ENCODE measurements at regions not wholly inside any gene's neighbourhood (a gene's known extent, or its start where the extent isn't known, plus 50 kb on each side); places are given as distances from the start of the nearest gene placed in this dataset.

GRCh38 chr5:77851176-77852067 lies 75.3 kb upstream of the TBCA start:
- no peaks in the 10 kb centered on the region for H3K27me3 ChIP-seq (ENCODE audit: low read length)
- H3K36me3 ChIP-seq (ENCODE audit: low read depth, low read length) = no peaks in the 10 kb centered on the region
- ATAC-seq (no peak), DNase-seq (no peak)
- H3F3A ChIP-seq (ENCODE audit: low read length, unreplicated experiment) = no peaks in the 10 kb centered on the region
- ChIA-PET CTCF (no interaction called here), POLR2A (ENCODE audit: unreplicated experiment) (no interaction called here)
- H3K4me2 ChIP-seq (ENCODE audit: low read length) = no peak overlapping the region
- BruUV-seq (replicated peaks) = no TSS peak
- H3K9ac ChIP-seq (ENCODE audit: low read length) = no peak overlapping the region
- no peaks in the 10 kb centered on the region for H3K9me2 ChIP-seq (replicated peaks; ENCODE audit: low read length)
- H3K79me2 ChIP-seq (ENCODE audit: low read length) = no peaks in the 10 kb centered on the region
- no peaks in the 10 kb centered on the region for H3K9me3 ChIP-seq (ENCODE audit: low read length)
- intact Hi-C loops (cut with micrococcal nuclease) = no loop called here
- no peak overlapping the region for H3K27ac ChIP-seq (ENCODE audit: low read length)
- no peaks in the 10 kb centered on the region for H3K4me1 ChIP-seq (ENCODE audit: insufficient read depth, low read length)
- no peak overlapping the region for H3K4me3 ChIP-seq (ENCODE audit: low read length)
- H4K20me1 ChIP-seq (ENCODE audit: low read length) = no peaks in the 10 kb centered on the region
- H2AFZ ChIP-seq (ENCODE audit: low read length) = no peak overlapping the region
- TF ChIP-seq EZH2 (IDR thresholded peaks at IDR 0.05; ENCODE audit: low read length, unreplicated experiment) (no peak), EZH2phosphoT487 (IDR thresholded peaks at IDR 0.05; ENCODE audit: borderline replicate concordance, low read length) (no peak), CTCF (conservative IDR thresholded peaks at IDR 0.05; ENCODE audit: low read depth, low read length) (no peak)

DNA sequence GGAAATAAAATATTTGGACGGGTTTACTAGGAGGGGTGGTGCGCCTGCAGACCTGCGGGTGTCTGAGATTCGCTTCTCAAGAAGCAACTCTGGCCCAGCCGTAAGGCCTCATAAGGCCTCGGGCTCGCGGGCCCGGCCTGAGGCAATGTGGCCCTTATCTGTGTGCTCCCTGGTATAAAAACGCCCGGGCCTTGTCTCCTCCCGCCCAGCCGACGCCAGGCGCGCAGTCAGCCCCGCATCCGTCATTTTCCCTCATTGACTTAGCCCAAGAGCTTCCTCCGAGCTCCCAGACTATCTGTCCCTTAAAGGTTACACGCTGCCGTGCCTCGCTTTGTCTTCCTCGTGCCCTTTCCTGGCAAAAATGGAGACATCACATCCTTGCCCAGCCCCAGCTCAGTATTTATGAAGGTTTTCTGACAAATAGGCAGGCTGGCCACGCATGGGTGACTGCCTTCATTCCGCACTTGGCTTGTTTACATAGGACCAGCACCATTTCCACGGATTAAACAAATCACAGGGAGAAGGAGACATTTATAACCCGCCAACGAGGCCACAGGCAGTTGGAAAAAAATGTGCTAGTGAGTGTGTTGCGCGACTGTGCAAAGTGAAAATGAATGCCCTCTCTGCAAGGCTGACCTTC lies 74.5 kb upstream of the TBCA start:
- intact Hi-C loops (cut with micrococcal nuclease) = no loop called here
- Histone ChIP-seq H3K9ac (ENCODE audit: low read length) (no peak overlapping the region), H3K4me3 (ENCODE audit: low read length) (no peak overlapping the region), H3K9me2 (replicated peaks; ENCODE audit: low read length) (no peaks in the 10 kb centered on the region), H2AFZ (ENCODE audit: low read length) (no peak overlapping the region), H3K27me3 (ENCODE audit: low read length) (no peaks in the 10 kb centered on the region), H3K4me1 (ENCODE audit: insufficient read depth, low read length) (no peaks in the 10 kb centered on the region), H3K9me3 (ENCODE audit: low read length) (no peaks in the 10 kb centered on the region), H3K79me2 (ENCODE audit: low read length) (no peaks in the 10 kb centered on the region), H3F3A (ENCODE audit: low read length, unreplicated experiment) (no peaks in the 10 kb centered on the region), H3K4me2 (ENCODE audit: low read length) (no peak overlapping the region), H3K27ac (ENCODE audit: low read length) (no peak overlapping the region), H4K20me1 (ENCODE audit: low read length) (no peaks in the 10 kb centered on the region), H3K36me3 (ENCODE audit: low read depth, low read length) (no peaks in the 10 kb centered on the region)
- ATAC-seq (no peak), DNase-seq (no peak)
- ChIA-PET POLR2A (ENCODE audit: unreplicated experiment) (no interaction called here), CTCF (no interaction called here)
- TF ChIP-seq CTCF (conservative IDR thresholded peaks at IDR 0.05; ENCODE audit: low read depth, low read length) (no peak), EZH2phosphoT487 (IDR thresholded peaks at IDR 0.05; ENCODE audit: borderline replicate concordance, low read length) (no peak), EZH2 (IDR thresholded peaks at IDR 0.05; ENCODE audit: low read length, unreplicated experiment) (no peak)
- BruUV-seq (replicated peaks) = no TSS peak
